HCT116 (cell line): ENCODE measurements at regions not wholly inside any gene's neighbourhood (a gene's known extent, or its start where the extent isn't known, plus 50 kb on each side); places are given as distances from the start of the nearest gene placed in this dataset.

Experiments used
- ATAC-seq: fragments of 200-7000 bp; cut with Tn5 transposase; 2 replicates; pipeline ENCODE4 v1.9.1; 2020; ENCODE audit warnings: mild to moderate bottlenecking, moderate library complexity
- BruUV-seq: library from RNA; stranded (reverse); fragments of 400-500 nt; replicated peaks from 2 replicates; lab custom pipeline; 2021; lab: Mats Ljungman, UMichigan
- CTCF ChIA-PET: fragments of 300-600 bp; sonication (Branson Sonifier 250); formaldehyde crosslinking; loops from one replicate; lab custom pipeline; 2021; ENCODE audit warnings: antibody characterized with exemption; lab: Charles Lee
- POLR2A ChIA-PET: fragments of 300-600, 350-600 bp; sonication (Branson Sonifier 250); formaldehyde crosslinking; loops from one replicate; lab custom pipeline; 2021; ENCODE audit warnings: antibody characterized with exemption; lab: Charles Lee
- RAD21 ChIA-PET, 2 experiments: fragments of 300-600 bp; sonication (Branson Sonifier 250); formaldehyde crosslinking; loops; one replicate each; lab custom pipeline; 2023; ENCODE audit warnings: low total read pairs in 2 of 2; ENCODE audit not compliant: uncharacterized antibody in 2 of 2, unreplicated experiment in 2 of 2, low non-redundant PET in 1 of 2; lab: Charles Lee
- DNase-seq: peaks from one replicate; pipeline ENCODE4 v3.0.0-alpha.2; 2010; ENCODE audit warnings: low read depth, low spot score
- H2AFZ ChIP-seq: fragments of 200-600 bp; shearing (Covaris generic), sonication (generic); 2 replicates; pipeline ENCODE4 v1.6.1; 2017; ENCODE audit warnings: low read depth, mixed run types, mixed read lengths, antibody characterized with exemption, low read length; ENCODE audit not compliant: poor library complexity, severe bottlenecking
- H3K27ac ChIP-seq: 2 replicates; pipeline ENCODE4 v1.5.1; 2012; ENCODE audit warnings: low read depth, low read length
- H3K27me3 ChIP-seq: fragments of 200-600 bp; sonication (generic); 2 replicates; pipeline ENCODE4 v1.6.1; 2016; ENCODE audit warnings: mixed run types, low read length, mixed read lengths; ENCODE audit not compliant: insufficient read depth
- H3K36me3 ChIP-seq, 2 experiments: fragments of 200-500 bp in 1 of 2; fragments of 200-600 bp in 1 of 2; sonication (Bioruptor generic) in 1 of 2; sonication (generic) in 1 of 2; 2 replicates each; pipeline versions ENCODE4 v1.5.1 to v1.6.1; 2014 to 2016; ENCODE audit warnings: low read length in 2 of 2, inconsistent platforms in 1 of 2, mixed read lengths in 1 of 2, mixed run types in 1 of 2; ENCODE audit not compliant: insufficient read depth in 2 of 2, control insufficient read depth in 1 of 2
- H3K4me1 ChIP-seq, 2 experiments: fragments of 200-600 bp in 1 of 2; sonication (generic) in 1 of 2; 2 replicates each; pipeline versions ENCODE4 v1.5.1 to v1.6.1; 2012 to 2017; ENCODE audit warnings: low read length in 2 of 2, inconsistent platforms in 1 of 2, mild to moderate bottlenecking in 1 of 2, mixed read lengths in 1 of 2, mixed run types in 1 of 2, moderate library complexity in 1 of 2; ENCODE audit not compliant: insufficient read depth in 2 of 2, control insufficient read depth in 1 of 2
- H3K4me2 ChIP-seq: fragments of 200-600 bp; sonication (generic); 2 replicates; pipeline ENCODE4 v1.6.1; 2017; ENCODE audit warnings: mixed run types, low read length, mixed read lengths
- H3K4me3 ChIP-seq, 2 experiments: fragments of 200-600 bp in 1 of 2; sonication (generic) in 1 of 2; replicated peaks in 1 of 2; 2 replicates each; pipeline ENCODE4 v1.5.1; 2011 to 2016; ENCODE audit warnings: low read length in 2 of 2, control low read depth in 1 of 2, low read depth in 1 of 2, mild to moderate bottlenecking in 1 of 2, mixed read lengths in 1 of 2, mixed run types in 1 of 2
- H3K79me2 ChIP-seq: fragments of 200-600 bp; sonication (generic); 2 replicates; pipeline ENCODE4 v1.6.1; 2017; ENCODE audit warnings: mild to moderate bottlenecking, mixed run types, low read length, moderate library complexity, mixed read lengths; ENCODE audit not compliant: insufficient read depth
- H3K9ac ChIP-seq: fragments of 200-600 bp; sonication (generic); 2 replicates; pipeline ENCODE4 v1.6.1; 2016; ENCODE audit warnings: low read length, mixed read lengths
- H3K9me2 ChIP-seq: fragments of 200-600 bp; sonication (generic), shearing (Covaris generic); 2 replicates; pipeline ENCODE4 v1.6.1; 2017; ENCODE audit warnings: mixed run types, mild to moderate bottlenecking, moderate library complexity; ENCODE audit not compliant: insufficient read depth
- H3K9me3 ChIP-seq, 2 experiments: fragments of 200-500 bp in 1 of 2; fragments of 200-600 bp in 1 of 2; sonication (Bioruptor generic) in 1 of 2; sonication (generic) in 1 of 2; 2 replicates each; pipeline ENCODE4 v1.6.1; 2014 to 2017; ENCODE audit warnings: low read length in 2 of 2, mixed read lengths in 2 of 2, inconsistent platforms in 1 of 2, low read depth in 1 of 2, mild to moderate bottlenecking in 1 of 2, mixed run types in 1 of 2, moderate library complexity in 1 of 2; ENCODE audit not compliant: control insufficient read depth in 1 of 2, insufficient read depth in 1 of 2
- H4K20me1 ChIP-seq: fragments of 200-600 bp; sonication (generic), shearing (Covaris generic); 2 replicates; pipeline ENCODE4 v1.6.1; 2017; ENCODE audit warnings: mixed run types, mild to moderate bottlenecking, moderate library complexity; ENCODE audit not compliant: insufficient read depth
- CBX3 ChIP-seq: IDR thresholded peaks from 2 replicates; pipeline ENCODE4 v1.6.1; 2012; ENCODE audit warnings: low read depth
- CEBPB ChIP-seq: IDR thresholded peaks from 2 replicates; pipeline ENCODE4 v1.6.1; 2012; ENCODE audit warnings: low read depth
- ELF1 ChIP-seq: IDR thresholded peaks from 2 replicates; pipeline ENCODE4 v1.6.1; 2012; ENCODE audit warnings: low read depth, borderline replicate concordance
- EZH2phosphoT487 ChIP-seq: fragments of 200-600 bp; IDR thresholded peaks from 2 replicates; pipeline ENCODE4 v1.6.1; 2018; ENCODE audit warnings: antibody characterized with exemption, borderline replicate concordance
- FOSL1 ChIP-seq: IDR thresholded peaks from 2 replicates; pipeline ENCODE4 v1.6.1; 2012; ENCODE audit warnings: low read depth
- JUND ChIP-seq: IDR thresholded peaks from 2 replicates; pipeline ENCODE4 v1.6.1; 2012
- POLR2A ChIP-seq: IDR thresholded peaks from 2 replicates; pipeline ENCODE4 v1.7.0; 2011; ENCODE audit warnings: borderline replicate concordance; ENCODE audit not compliant: insufficient read depth, insufficient read length; ENCODE audit errors: extremely low read depth
- POLR2AphosphoS5 ChIP-seq: IDR thresholded peaks from 2 replicates; pipeline ENCODE4 v1.6.1; 2011; ENCODE audit warnings: mild to moderate bottlenecking, low read depth, low read length, moderate library complexity
- SIN3A ChIP-seq: IDR thresholded peaks from 2 replicates; pipeline ENCODE4 v1.6.1; 2012; ENCODE audit warnings: low read depth
- SP1 ChIP-seq: IDR thresholded peaks from 2 replicates; pipeline ENCODE4 v1.6.1; 2012; ENCODE audit warnings: low read depth
- SRF ChIP-seq: IDR thresholded peaks from 2 replicates; pipeline ENCODE4 v1.6.1; 2012; ENCODE audit warnings: low read depth
- TCF7L2 ChIP-seq: IDR thresholded peaks from 2 replicates; pipeline ENCODE4 v1.7.0; 2011; ENCODE audit warnings: borderline replicate concordance, inconsistent platforms; ENCODE audit not compliant: insufficient read depth, insufficient read length; ENCODE audit errors: extremely low read depth
- YY1 ChIP-seq: IDR thresholded peaks from 2 replicates; pipeline ENCODE4 v1.6.1; 2011; ENCODE audit warnings: low read length, low read depth, moderate library complexity, mild to moderate bottlenecking; ENCODE audit not compliant: insufficient replicate concordance; ENCODE audit errors: extremely low read depth
- ZFX ChIP-seq: fragments of 450-650 bp; IDR thresholded peaks from 2 replicates; pipeline ENCODE4 v1.6.1; 2017
- ZNF274 ChIP-seq: fragments of 200-500 bp; sonication (Bioruptor generic); IDR thresholded peaks from 2 replicates; pipeline ENCODE4 v1.6.1; 2014; ENCODE audit warnings: mild to moderate bottlenecking, low read depth, low read length, inconsistent platforms
- intact Hi-C: fragments of 100-400 bp; cut with micrococcal nuclease; formaldehyde crosslinking; loops from 2 replicates; pipeline ENCODE4 v1.10.0; 2022
- TF ChIP-seq, protein P1 (sequence below): IDR thresholded peaks from 2 replicates; pipeline ENCODE4 v1.6.1; 2012
- TF ChIP-seq, protein P2 (sequence below): IDR thresholded peaks from 2 replicates; pipeline ENCODE4 v1.6.1; 2012
- TF ChIP-seq, protein P3 (sequence below): IDR thresholded peaks from 2 replicates; pipeline ENCODE4 v1.6.1; 2011; ENCODE audit warnings: mild to moderate bottlenecking, low read length, moderate library complexity; ENCODE audit not compliant: insufficient replicate concordance; ENCODE audit errors: extremely low read depth
- TF ChIP-seq, protein P4 (sequence below): IDR thresholded peaks from 2 replicates; pipeline ENCODE4 v1.6.1; 2012; ENCODE audit warnings: low read depth

DNA sequence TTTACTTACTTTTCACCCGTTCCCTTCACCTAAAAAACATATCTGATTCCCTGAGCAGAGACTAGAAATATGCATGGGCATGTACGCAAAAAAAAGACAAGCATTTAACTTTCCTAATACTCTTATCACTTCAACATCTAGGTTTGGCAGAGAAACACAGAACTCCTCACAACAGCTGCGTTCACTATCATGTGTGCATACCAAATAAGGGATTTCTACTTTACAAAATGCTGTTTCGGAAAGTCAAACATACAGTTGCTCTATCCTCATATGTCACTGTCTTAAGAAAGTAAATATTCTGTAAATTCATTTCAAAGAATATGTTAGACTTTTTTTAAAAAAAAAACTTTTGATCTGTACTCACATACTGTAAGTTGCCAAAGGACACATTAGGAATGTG lies 65.1 kb upstream of the CBLB start:
- H3K36me3 ChIP-seq = no peaks in the 10 kb centered on the region
- intact Hi-C loops = no loop called here
- no peak for DNase-seq
- no peaks in the 10 kb centered on the region for H3K9me2 ChIP-seq
- no peak for ATAC-seq
- H3K27me3 ChIP-seq = no peaks in the 10 kb centered on the region
- BruUV-seq = no TSS peak
- TF ChIP-seq ELF1 (no peak), YY1 (no peak), TCF7L2 (no peak), FOSL1 (no peak), CBX3 (no peak), ZNF274 (no peak), EZH2phosphoT487 (no peak), SIN3A (no peak), SP1 (no peak), SRF (no peak), CEBPB (no peak), POLR2AphosphoS5 (no peak), POLR2A (no peak), JUND (no peak), ZFX (no peak)
- TF ChIP-seq, protein P1, sequence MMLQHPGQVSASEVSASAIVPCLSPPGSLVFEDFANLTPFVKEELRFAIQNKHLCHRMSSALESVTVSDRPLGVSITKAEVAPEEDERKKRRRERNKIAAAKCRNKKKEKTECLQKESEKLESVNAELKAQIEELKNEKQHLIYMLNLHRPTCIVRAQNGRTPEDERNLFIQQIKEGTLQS = no peak
- TF ChIP-seq, protein P2, sequence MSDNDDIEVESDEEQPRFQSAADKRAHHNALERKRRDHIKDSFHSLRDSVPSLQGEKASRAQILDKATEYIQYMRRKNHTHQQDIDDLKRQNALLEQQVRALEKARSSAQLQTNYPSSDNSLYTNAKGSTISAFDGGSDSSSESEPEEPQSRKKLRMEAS = no peak
- TF ChIP-seq, protein P3, sequence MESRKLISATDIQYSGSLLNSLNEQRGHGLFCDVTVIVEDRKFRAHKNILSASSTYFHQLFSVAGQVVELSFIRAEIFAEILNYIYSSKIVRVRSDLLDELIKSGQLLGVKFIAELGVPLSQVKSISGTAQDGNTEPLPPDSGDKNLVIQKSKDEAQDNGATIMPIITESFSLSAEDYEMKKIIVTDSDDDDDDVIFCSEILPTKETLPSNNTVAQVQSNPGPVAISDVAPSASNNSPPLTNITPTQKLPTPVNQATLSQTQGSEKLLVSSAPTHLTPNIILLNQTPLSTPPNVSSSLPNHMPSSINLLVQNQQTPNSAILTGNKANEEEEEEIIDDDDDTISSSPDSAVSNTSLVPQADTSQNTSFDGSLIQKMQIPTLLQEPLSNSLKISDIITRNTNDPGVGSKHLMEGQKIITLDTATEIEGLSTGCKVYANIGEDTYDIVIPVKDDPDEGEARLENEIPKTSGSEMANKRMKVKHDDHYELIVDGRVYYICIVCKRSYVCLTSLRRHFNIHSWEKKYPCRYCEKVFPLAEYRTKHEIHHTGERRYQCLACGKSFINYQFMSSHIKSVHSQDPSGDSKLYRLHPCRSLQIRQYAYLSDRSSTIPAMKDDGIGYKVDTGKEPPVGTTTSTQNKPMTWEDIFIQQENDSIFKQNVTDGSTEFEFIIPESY = no peak
- TF ChIP-seq, protein P4, sequence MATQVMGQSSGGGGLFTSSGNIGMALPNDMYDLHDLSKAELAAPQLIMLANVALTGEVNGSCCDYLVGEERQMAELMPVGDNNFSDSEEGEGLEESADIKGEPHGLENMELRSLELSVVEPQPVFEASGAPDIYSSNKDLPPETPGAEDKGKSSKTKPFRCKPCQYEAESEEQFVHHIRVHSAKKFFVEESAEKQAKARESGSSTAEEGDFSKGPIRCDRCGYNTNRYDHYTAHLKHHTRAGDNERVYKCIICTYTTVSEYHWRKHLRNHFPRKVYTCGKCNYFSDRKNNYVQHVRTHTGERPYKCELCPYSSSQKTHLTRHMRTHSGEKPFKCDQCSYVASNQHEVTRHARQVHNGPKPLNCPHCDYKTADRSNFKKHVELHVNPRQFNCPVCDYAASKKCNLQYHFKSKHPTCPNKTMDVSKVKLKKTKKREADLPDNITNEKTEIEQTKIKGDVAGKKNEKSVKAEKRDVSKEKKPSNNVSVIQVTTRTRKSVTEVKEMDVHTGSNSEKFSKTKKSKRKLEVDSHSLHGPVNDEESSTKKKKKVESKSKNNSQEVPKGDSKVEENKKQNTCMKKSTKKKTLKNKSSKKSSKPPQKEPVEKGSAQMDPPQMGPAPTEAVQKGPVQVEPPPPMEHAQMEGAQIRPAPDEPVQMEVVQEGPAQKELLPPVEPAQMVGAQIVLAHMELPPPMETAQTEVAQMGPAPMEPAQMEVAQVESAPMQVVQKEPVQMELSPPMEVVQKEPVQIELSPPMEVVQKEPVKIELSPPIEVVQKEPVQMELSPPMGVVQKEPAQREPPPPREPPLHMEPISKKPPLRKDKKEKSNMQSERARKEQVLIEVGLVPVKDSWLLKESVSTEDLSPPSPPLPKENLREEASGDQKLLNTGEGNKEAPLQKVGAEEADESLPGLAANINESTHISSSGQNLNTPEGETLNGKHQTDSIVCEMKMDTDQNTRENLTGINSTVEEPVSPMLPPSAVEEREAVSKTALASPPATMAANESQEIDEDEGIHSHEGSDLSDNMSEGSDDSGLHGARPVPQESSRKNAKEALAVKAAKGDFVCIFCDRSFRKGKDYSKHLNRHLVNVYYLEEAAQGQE = no peak
- no peaks in the 10 kb centered on the region for H3K9me3 ChIP-seq
- no peak overlapping the region for H3K27ac ChIP-seq
- H2AFZ ChIP-seq = no peak overlapping the region
- no peak overlapping the region for H3K4me3 ChIP-seq
- no peaks in the 10 kb centered on the region for H4K20me1 ChIP-seq
- RAD21 ChIA-PET = no interaction called here
- POLR2A ChIA-PET = no interaction called here
- CTCF ChIA-PET = no interaction called here
- no peak overlapping the region for H3K4me2 ChIP-seq
- no peaks in the 10 kb centered on the region for H3K79me2 ChIP-seq
- H3K4me1 ChIP-seq = no peaks in the 10 kb centered on the region
- H3K9ac ChIP-seq = no peak overlapping the region
